Neutrophil (primary cell): ENCODE measurements at regions not wholly inside any gene's neighbourhood (a gene's known extent, or its start where the extent isn't known, plus 50 kb on each side); places are given as distances from the start of the nearest gene placed in this dataset.
"Not testable (repeated sequence)": the region's sequence is repeated elsewhere in the genome, so short reads cannot be mapped to it uniquely, and the experiment has no call there.

Experiments
- H3K27ac ChIP-seq: fragments of 200-600 bp; sonication (generic); 2 replicates; pipeline ENCODE4 v1.5.1; 2016; ENCODE audit warnings: mild to moderate bottlenecking, moderate library complexity
- H3K27me3 ChIP-seq: fragments of 200-600 bp; sonication (generic); 2 replicates; pipeline ENCODE4 v1.6.0; 2016; ENCODE audit warnings: mild to moderate bottlenecking
- H3K36me3 ChIP-seq: fragments of 200-600 bp; sonication (generic); 2 replicates; pipeline ENCODE4 v1.5.1; 2017
- H3K4me1 ChIP-seq, 2 experiments: fragments of 200-600 bp in 1 of 2; sonication (generic) in 1 of 2; 1 replicate in 1 of 2; 2 replicates in 1 of 2; pipeline versions ENCODE4 v1.5.1 to v1.6.1; 2013 to 2016; ENCODE audit warnings: low read depth in 1 of 2, low read length in 1 of 2, mild to moderate bottlenecking in 1 of 2, moderate library complexity in 1 of 2; ENCODE audit not compliant: control insufficient read depth in 1 of 2, insufficient read depth in 1 of 2
- H3K4me3 ChIP-seq, 2 experiments: fragments of 200-600 bp in 1 of 2; sonication (generic) in 1 of 2; 1 replicate in 1 of 2; 2 replicates in 1 of 2; pipeline ENCODE4 v1.5.1; 2013 to 2016; ENCODE audit warnings: low read depth in 1 of 2, low read length in 1 of 2, mild to moderate bottlenecking in 1 of 2, moderate library complexity in 1 of 2
- H3K9me3 ChIP-seq: fragments of 200-600 bp; sonication (generic); 2 replicates; pipeline ENCODE4 v1.5.1; 2016
- TF ChIP-seq, protein P1 (sequence below): fragments of 200-600 bp; sonication (generic); IDR thresholded peaks from 2 replicates; pipeline ENCODE4 v1.5.1; 2016; ENCODE audit warnings: antibody characterized with exemption

DNA sequence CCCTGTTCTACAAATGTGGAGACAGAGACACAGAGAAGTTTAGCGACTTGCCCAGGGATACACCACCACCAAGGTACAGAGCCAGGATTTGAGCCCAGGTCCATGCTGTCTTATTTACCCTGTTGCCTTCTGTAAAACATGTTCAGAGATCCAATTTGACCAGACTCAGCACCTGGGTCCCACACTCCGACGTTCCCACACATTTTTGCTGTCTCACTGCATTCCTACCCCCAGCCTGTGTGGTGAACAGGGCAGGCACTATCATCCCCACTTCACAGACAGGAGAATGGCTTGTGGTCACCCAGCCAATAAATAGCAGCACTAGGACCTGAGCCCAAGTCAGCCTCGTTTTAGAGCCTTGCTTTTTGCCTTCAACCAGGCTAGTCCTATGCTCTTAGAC is 102.8 kb downstream of the PJA1 start:
- H3K9me3 ChIP-seq: no peaks in the 10 kb centered on the region
- TF ChIP-seq, protein P1, sequence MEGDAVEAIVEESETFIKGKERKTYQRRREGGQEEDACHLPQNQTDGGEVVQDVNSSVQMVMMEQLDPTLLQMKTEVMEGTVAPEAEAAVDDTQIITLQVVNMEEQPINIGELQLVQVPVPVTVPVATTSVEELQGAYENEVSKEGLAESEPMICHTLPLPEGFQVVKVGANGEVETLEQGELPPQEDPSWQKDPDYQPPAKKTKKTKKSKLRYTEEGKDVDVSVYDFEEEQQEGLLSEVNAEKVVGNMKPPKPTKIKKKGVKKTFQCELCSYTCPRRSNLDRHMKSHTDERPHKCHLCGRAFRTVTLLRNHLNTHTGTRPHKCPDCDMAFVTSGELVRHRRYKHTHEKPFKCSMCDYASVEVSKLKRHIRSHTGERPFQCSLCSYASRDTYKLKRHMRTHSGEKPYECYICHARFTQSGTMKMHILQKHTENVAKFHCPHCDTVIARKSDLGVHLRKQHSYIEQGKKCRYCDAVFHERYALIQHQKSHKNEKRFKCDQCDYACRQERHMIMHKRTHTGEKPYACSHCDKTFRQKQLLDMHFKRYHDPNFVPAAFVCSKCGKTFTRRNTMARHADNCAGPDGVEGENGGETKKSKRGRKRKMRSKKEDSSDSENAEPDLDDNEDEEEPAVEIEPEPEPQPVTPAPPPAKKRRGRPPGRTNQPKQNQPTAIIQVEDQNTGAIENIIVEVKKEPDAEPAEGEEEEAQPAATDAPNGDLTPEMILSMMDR: no peak
- H3K4me3 ChIP-seq: no peak overlapping the region
- no peaks in the 10 kb centered on the region for H3K4me1 ChIP-seq
- H3K27ac ChIP-seq: no peak overlapping the region
- no peaks in the 10 kb centered on the region for H3K36me3 ChIP-seq
- no peaks in the 10 kb centered on the region for H3K27me3 ChIP-seq

DNA sequence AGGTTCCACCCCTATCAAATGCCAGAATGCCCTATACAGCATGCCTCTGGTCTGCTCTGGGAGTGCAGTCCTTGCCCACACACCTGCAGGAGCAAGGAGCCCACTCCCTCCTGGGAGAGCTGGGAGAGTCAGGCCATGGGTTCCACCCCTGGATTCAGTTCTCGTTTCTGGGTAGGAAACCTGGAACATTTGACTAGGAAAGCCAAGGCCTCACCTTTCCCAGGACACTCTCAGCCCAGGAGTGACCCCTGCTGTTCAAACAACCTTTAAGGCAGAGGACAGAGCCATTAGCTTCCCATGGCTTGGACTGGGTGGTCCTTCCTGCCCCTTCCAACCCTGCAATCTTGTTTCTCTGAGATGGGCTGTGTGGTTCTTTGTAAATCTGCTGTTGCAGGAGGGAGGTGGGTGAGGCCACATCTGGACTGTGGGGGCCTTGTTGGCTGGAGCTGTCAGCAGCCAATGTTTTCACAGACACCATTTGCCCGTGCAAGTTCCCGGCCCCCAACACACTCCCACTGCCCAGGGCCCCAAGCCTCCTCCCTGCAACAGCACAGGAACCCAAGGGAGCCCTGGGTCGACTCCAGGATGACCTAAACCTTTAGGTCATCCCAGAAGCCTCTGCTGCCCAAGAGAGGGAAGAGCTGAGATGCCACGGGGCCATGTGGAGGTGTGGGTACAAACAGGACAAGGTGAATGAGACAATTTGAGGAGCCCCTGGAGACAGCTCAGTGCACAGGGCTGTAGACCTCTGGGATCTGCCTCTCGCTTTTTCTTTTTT is 104.4 kb downstream of the PJA1 start:
- Histone ChIP-seq H3K36me3 (no peaks in the 10 kb centered on the region), H3K27ac (no peak overlapping the region), H3K4me1 (no peaks in the 10 kb centered on the region), H3K27me3 (no peaks in the 10 kb centered on the region), H3K4me3 (no peak overlapping the region), H3K9me3 (no peaks in the 10 kb centered on the region)
- TF ChIP-seq, protein P1: no peak

DNA sequence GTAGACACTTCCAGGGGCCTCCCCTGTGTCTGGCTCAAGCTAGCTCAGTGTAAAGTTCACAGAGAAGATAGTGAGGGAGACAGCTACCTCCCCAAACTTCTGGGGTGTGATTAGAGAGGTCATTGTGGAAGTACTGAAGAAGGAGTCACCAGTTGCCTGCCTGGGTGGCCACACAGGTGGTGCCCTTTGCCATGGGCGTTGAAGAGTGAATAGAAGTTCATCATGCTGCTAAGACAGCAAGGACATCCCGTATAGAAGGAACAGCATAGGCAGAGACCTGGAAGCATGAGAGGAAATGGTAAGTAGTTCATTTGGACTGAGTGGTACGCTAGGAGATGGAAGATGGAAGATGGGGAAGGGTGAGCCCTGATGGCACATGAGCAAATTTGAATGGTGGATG is 110.1 kb downstream of the PJA1 start:
- Histone ChIP-seq H3K4me3 (no peak overlapping the region), H3K9me3 (no peaks in the 10 kb centered on the region), H3K27me3 (no peaks in the 10 kb centered on the region), H3K36me3 (no peaks in the 10 kb centered on the region), H3K4me1 (no peaks in the 10 kb centered on the region), H3K27ac (no peak overlapping the region)
- TF ChIP-seq, protein P1: no peak

DNA sequence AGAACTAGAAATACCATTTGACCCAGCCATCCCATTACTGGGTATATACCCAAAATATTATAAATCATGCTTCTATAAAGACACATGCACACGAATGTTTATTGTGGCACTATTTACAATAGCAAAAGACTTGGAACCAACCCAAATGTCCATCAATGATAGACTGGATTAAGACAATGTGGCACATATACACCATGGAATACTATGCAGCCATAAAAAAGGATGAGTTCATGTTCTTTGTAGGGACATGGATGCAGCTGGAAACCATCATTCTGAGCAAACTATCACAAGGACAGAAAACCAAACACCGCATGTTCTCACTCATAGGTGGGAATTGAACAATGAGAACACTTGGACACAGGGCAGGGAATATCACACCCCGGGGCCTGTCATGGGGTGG is 110.8 kb downstream of the PJA1 start:
- H3K36me3 ChIP-seq, H3K27me3 ChIP-seq, H3K4me3 ChIP-seq, H3K4me1 ChIP-seq, H3K27ac ChIP-seq, H3K9me3 ChIP-seq: not testable (repeated sequence)

DNA sequence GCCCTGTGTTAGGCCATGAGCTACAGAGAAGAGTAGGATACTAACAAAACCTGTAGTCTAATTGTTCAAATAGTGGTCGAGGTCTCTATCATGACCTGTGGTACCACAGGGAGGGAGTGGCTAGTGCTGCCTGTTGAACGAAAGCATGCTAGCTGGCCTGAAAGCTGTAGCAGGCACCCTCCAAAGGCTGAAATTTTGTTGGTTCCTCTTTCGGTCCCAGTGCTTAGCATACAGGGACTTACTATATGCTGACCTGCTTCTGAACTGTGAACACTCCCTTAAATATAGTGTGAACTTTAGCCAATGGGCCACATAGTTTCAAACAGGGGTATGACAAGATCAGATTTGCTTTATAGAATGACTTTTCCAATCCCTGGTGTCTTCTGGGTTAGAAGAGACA is 113.4 kb downstream of the PJA1 start:
- Histone ChIP-seq H3K4me3 (no peak overlapping the region), H3K4me1 (no peaks in the 10 kb centered on the region), H3K36me3 (no peaks in the 10 kb centered on the region), H3K27me3 (no peaks in the 10 kb centered on the region), H3K9me3 (no peaks in the 10 kb centered on the region), H3K27ac (no peak overlapping the region)
- TF ChIP-seq, protein P1: no peak

DNA sequence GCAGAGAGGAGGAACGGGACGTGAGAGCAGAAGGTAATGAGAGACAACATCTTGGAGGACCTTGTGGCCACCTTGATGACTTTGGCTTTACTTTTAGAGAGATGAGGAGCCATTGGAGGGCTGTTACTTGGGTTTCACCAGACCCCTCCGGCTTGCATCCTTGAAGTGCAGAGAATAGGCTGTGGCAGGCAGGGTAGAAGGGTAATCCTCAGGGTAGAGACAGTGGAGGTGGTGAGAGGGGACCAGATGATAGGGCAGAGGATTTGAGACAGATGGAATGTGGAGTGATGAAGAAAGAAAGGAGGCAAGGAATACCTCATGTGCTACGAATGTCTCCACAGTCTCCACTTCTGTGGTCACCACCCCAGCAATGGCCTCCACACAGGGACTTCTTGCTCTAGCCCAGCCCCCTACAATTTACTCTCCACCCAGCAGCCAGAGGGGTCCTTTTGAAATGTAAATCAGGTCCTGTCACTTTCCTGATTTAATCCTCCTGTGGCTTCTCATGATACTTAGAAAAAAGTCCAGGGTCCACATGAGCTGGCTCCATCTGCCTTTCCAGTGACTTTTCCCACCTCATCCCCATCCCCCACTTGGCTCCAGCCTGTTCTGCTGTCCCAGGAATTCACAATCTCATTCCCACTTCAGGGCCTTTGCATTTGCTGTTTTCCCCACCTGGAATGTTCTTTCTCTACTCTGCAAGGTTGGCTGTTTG is 115.0 kb downstream of the PJA1 start:
- no peaks in the 10 kb centered on the region for H3K36me3 ChIP-seq
- H3K9me3 ChIP-seq: no peaks in the 10 kb centered on the region
- TF ChIP-seq, protein P1: no peak
- H3K27ac ChIP-seq: no peak overlapping the region
- H3K4me1 ChIP-seq: no peaks in the 10 kb centered on the region
- no peaks in the 10 kb centered on the region for H3K27me3 ChIP-seq
- no peak overlapping the region for H3K4me3 ChIP-seq
